Spleen (tissue), 11 donors: ENCODE measurements at regions not wholly inside any gene's neighbourhood (a gene's known extent, or its start where the extent isn't known, plus 50 kb on each side); places are given as distances from the start of the nearest gene placed in this dataset.
"Not testable (repeated sequence)": the region's sequence is repeated elsewhere in the genome, so short reads cannot be mapped to it uniquely, and the experiment has no call there.

Source experiments
- DNase-seq: peaks from one replicate; pipeline ENCODE4 v3.0.0-alpha.2; 2020
- H3K27ac ChIP-seq, 8 donors: fragments of 200-600 bp; sonication (generic) in 7 of 8; 1 replicate in 4 of 8; 2 replicates in 4 of 8; pipeline versions ENCODE4 v1.5.0 to v1.8.0; 2016 to 2021; ENCODE audit warnings: inconsistent platforms in 4 of 8, mild to moderate bottlenecking in 4 of 8, moderate library complexity in 1 of 8
- H3K27me3 ChIP-seq, 7 donors: fragments of 200-600 bp; sonication (generic) in 6 of 7; replicated peaks in 1 of 7; 1 replicate in 4 of 7; 2 replicates in 3 of 7; pipeline versions ENCODE4 v1.5.0 to v1.8.0; 2016 to 2021; ENCODE audit warnings: inconsistent platforms in 3 of 7, mild to moderate bottlenecking in 1 of 7
- H3K36me3 ChIP-seq, 6 donors: fragments of 200-600 bp; sonication (generic) in 5 of 6; 1 replicate in 4 of 6; 2 replicates in 2 of 6; pipeline versions ENCODE4 v1.5.0 to v1.8.0; 2016 to 2021; ENCODE audit warnings: inconsistent platforms in 2 of 6
- H3K4me1 ChIP-seq, 6 donors: fragments of 200-600 bp; sonication (generic) in 5 of 6; 1 replicate in 3 of 6; 2 replicates in 3 of 6; pipeline versions ENCODE4 v1.5.0 to v1.8.0; 2016 to 2021; ENCODE audit warnings: inconsistent platforms in 3 of 6
- H3K4me3 ChIP-seq, 8 donors: fragments of 200-600 bp; sonication (generic) in 7 of 8; 1 replicate in 4 of 8; 2 replicates in 4 of 8; pipeline versions ENCODE4 v1.5.0 to v1.8.0; 2016 to 2021; ENCODE audit warnings: inconsistent platforms in 4 of 8, mild to moderate bottlenecking in 4 of 8, moderate library complexity in 2 of 8
- H3K9me3 ChIP-seq, 8 donors: fragments of 200-600 bp; sonication (generic) in 7 of 8; 1 replicate in 4 of 8; 2 replicates in 4 of 8; pipeline versions ENCODE4 v1.5.0 to v1.8.0; 2016 to 2021; ENCODE audit warnings: inconsistent platforms in 4 of 8
- WGBS, 5 donors: extraction: QIAGEN DNeasy Blood & Tissue Kit in 3 of 5; methylation state at CpG; one replicate each; pipeline versions ENCODE4 v1.1.5 to v1.1.7; 2013 to 2018; 5-methylcytosine and 5-hydroxymethylcytosine counted together
- intact Hi-C: fragments of 100-400 bp; cut with DNase I; formaldehyde crosslinking; loops from one replicate; pipeline ENCODE4 v1.15.0; 2023; ENCODE audit warnings: low total_unique reads
- donor health status: healthy with polysubstance abuse.
- donor health status: DM: no; HTN: no; CAD: no; lungs with moderate emphysema.
- donor health status: DM: no; HTN: no; CAD: no.
- donor health status: Bipolar disorder and iron deficiency.
- donor health status: healthy.
- donor health status: DM: no; HTN: no; CAD: no.
- donor health status: DM: yes; HTN: yes; CAD: no.

- H3K9me3 ChIP-seq, result not testable (repeated sequence)
Observed at GRCh38 chrY:18599606-18600005, 53.1 kb downstream of the HSFY1 start.

GRCh38 chrY:18601287-18601686 is 54.8 kb downstream of the HSFY1 start:
- intact Hi-C loops, H3K27me3 ChIP-seq, H3K9me3 ChIP-seq, H3K4me3 ChIP-seq, H3K36me3 ChIP-seq, DNase-seq, H3K4me1 ChIP-seq, H3K27ac ChIP-seq: not testable (repeated sequence)
- no CpG with 5 or more reads among the region's 2 CpGs for WGBS, 5 donors

More at GRCh38 chrY:18599606-18600005, 53.1 kb downstream of the HSFY1 start:
- H3K27me3 ChIP-seq, H3K36me3 ChIP-seq, H3K4me1 ChIP-seq, intact Hi-C loops, H3K4me3 ChIP-seq, DNase-seq, H3K27ac ChIP-seq: not testable (repeated sequence)
- no CpG with 5 or more reads among the region's 5 CpGs for WGBS, 5 donors

GRCh38 chrY:18606251-18606650 is 59.7 kb downstream of the HSFY1 start:
- intact Hi-C loops, result not testable (repeated sequence)
- WGBS, 5 donors, result no CpG with 5 or more reads among the region's 5 CpGs

GRCh38 chrY:18608205-18608604 is 61.7 kb downstream of the HSFY1 start:
- H3K9me3 ChIP-seq, DNase-seq, H3K4me1 ChIP-seq, H3K36me3 ChIP-seq, H3K27ac ChIP-seq, H3K27me3 ChIP-seq, intact Hi-C loops, H3K4me3 ChIP-seq: not testable (repeated sequence)
- no CpG with 5 or more reads among the region's 4 CpGs for WGBS, 5 donors

More at GRCh38 chrY:18606251-18606650, 59.7 kb downstream of the HSFY1 start:
- not testable (repeated sequence) for DNase-seq, H3K9me3 ChIP-seq, H3K27me3 ChIP-seq, H3K36me3 ChIP-seq, H3K27ac ChIP-seq, H3K4me1 ChIP-seq, H3K4me3 ChIP-seq

GRCh38 chrY:18615809-18616208 is 69.3 kb downstream of the HSFY1 start:
- H3K9me3 ChIP-seq, H3K27me3 ChIP-seq, DNase-seq, H3K36me3 ChIP-seq, H3K4me3 ChIP-seq, intact Hi-C loops, H3K4me1 ChIP-seq, H3K27ac ChIP-seq: not testable (repeated sequence)
- WGBS, 5 donors, result no CpG with 5 or more reads among the region's 1 CpG

- H3K27me3 ChIP-seq, H3K4me1 ChIP-seq, H3K36me3 ChIP-seq, H3K4me3 ChIP-seq, intact Hi-C loops, DNase-seq, H3K9me3 ChIP-seq, H3K27ac ChIP-seq: not testable (repeated sequence)
- no CpG with 5 or more reads among the region's 9 CpGs for WGBS, 5 donors
Observed at GRCh38 chrY:18629805-18630516, 83.4 kb downstream of the HSFY1 start.

GRCh38 chrY:18630571-18630970 is 84.1 kb downstream of the HSFY1 start:
- H3K27me3 ChIP-seq, H3K4me1 ChIP-seq, H3K27ac ChIP-seq, H3K36me3 ChIP-seq, DNase-seq, H3K9me3 ChIP-seq, intact Hi-C loops, H3K4me3 ChIP-seq: not testable (repeated sequence)
- no CpG with 5 or more reads among the region's 3 CpGs for WGBS, 5 donors

GRCh38 chrY:18631610-18632009 is 85.1 kb downstream of the HSFY1 start:
- H3K27ac ChIP-seq, intact Hi-C loops, H3K36me3 ChIP-seq, H3K27me3 ChIP-seq, DNase-seq, H3K4me3 ChIP-seq, H3K4me1 ChIP-seq, H3K9me3 ChIP-seq: not testable (repeated sequence)
- no CpG with 5 or more reads among the region's 7 CpGs for WGBS, 5 donors
